HCT116 (cell line): ENCODE measurements at regions not wholly inside any gene's neighbourhood (a gene's known extent, or its start where the extent isn't known, plus 50 kb on each side); places are given as distances from the start of the nearest gene placed in this dataset.

Experiments used
- ATAC-seq: fragments of 200-7000 bp; cut with Tn5 transposase; 2 replicates; pipeline ENCODE4 v1.9.1; 2020; ENCODE audit warnings: mild to moderate bottlenecking, moderate library complexity
- BruUV-seq: library from RNA; stranded (reverse); fragments of 400-500 nt; replicated peaks from 2 replicates; lab custom pipeline; 2021; lab: Mats Ljungman, UMichigan
- CTCF ChIA-PET: fragments of 300-600 bp; sonication (Branson Sonifier 250); formaldehyde crosslinking; loops from one replicate; lab custom pipeline; 2021; ENCODE audit warnings: antibody characterized with exemption; lab: Charles Lee
- POLR2A ChIA-PET: fragments of 300-600, 350-600 bp; sonication (Branson Sonifier 250); formaldehyde crosslinking; loops from one replicate; lab custom pipeline; 2021; ENCODE audit warnings: antibody characterized with exemption; lab: Charles Lee
- RAD21 ChIA-PET, 2 experiments: fragments of 300-600 bp; sonication (Branson Sonifier 250); formaldehyde crosslinking; loops; one replicate each; lab custom pipeline; 2023; ENCODE audit warnings: low total read pairs in 2 of 2; ENCODE audit not compliant: uncharacterized antibody in 2 of 2, unreplicated experiment in 2 of 2, low non-redundant PET in 1 of 2; lab: Charles Lee
- DNase-seq: peaks from one replicate; pipeline ENCODE4 v3.0.0-alpha.2; 2010; ENCODE audit warnings: low read depth, low spot score
- H2AFZ ChIP-seq: fragments of 200-600 bp; shearing (Covaris generic), sonication (generic); 2 replicates; pipeline ENCODE4 v1.6.1; 2017; ENCODE audit warnings: low read depth, mixed run types, mixed read lengths, antibody characterized with exemption, low read length; ENCODE audit not compliant: poor library complexity, severe bottlenecking
- H3K27ac ChIP-seq: 2 replicates; pipeline ENCODE4 v1.5.1; 2012; ENCODE audit warnings: low read depth, low read length
- H3K27me3 ChIP-seq: fragments of 200-600 bp; sonication (generic); 2 replicates; pipeline ENCODE4 v1.6.1; 2016; ENCODE audit warnings: mixed run types, low read length, mixed read lengths; ENCODE audit not compliant: insufficient read depth
- H3K36me3 ChIP-seq, 2 experiments: fragments of 200-500 bp in 1 of 2; fragments of 200-600 bp in 1 of 2; sonication (Bioruptor generic) in 1 of 2; sonication (generic) in 1 of 2; 2 replicates each; pipeline versions ENCODE4 v1.5.1 to v1.6.1; 2014 to 2016; ENCODE audit warnings: low read length in 2 of 2, inconsistent platforms in 1 of 2, mixed read lengths in 1 of 2, mixed run types in 1 of 2; ENCODE audit not compliant: insufficient read depth in 2 of 2, control insufficient read depth in 1 of 2
- H3K4me1 ChIP-seq, 2 experiments: fragments of 200-600 bp in 1 of 2; sonication (generic) in 1 of 2; 2 replicates each; pipeline versions ENCODE4 v1.5.1 to v1.6.1; 2012 to 2017; ENCODE audit warnings: low read length in 2 of 2, inconsistent platforms in 1 of 2, mild to moderate bottlenecking in 1 of 2, mixed read lengths in 1 of 2, mixed run types in 1 of 2, moderate library complexity in 1 of 2; ENCODE audit not compliant: insufficient read depth in 2 of 2, control insufficient read depth in 1 of 2
- H3K4me2 ChIP-seq: fragments of 200-600 bp; sonication (generic); 2 replicates; pipeline ENCODE4 v1.6.1; 2017; ENCODE audit warnings: mixed run types, low read length, mixed read lengths
- H3K4me3 ChIP-seq, 2 experiments: fragments of 200-600 bp in 1 of 2; sonication (generic) in 1 of 2; replicated peaks in 1 of 2; 2 replicates each; pipeline ENCODE4 v1.5.1; 2011 to 2016; ENCODE audit warnings: low read length in 2 of 2, control low read depth in 1 of 2, low read depth in 1 of 2, mild to moderate bottlenecking in 1 of 2, mixed read lengths in 1 of 2, mixed run types in 1 of 2
- H3K79me2 ChIP-seq: fragments of 200-600 bp; sonication (generic); 2 replicates; pipeline ENCODE4 v1.6.1; 2017; ENCODE audit warnings: mild to moderate bottlenecking, mixed run types, low read length, moderate library complexity, mixed read lengths; ENCODE audit not compliant: insufficient read depth
- H3K9ac ChIP-seq: fragments of 200-600 bp; sonication (generic); 2 replicates; pipeline ENCODE4 v1.6.1; 2016; ENCODE audit warnings: low read length, mixed read lengths
- H3K9me2 ChIP-seq: fragments of 200-600 bp; sonication (generic), shearing (Covaris generic); 2 replicates; pipeline ENCODE4 v1.6.1; 2017; ENCODE audit warnings: mixed run types, mild to moderate bottlenecking, moderate library complexity; ENCODE audit not compliant: insufficient read depth
- H3K9me3 ChIP-seq, 2 experiments: fragments of 200-500 bp in 1 of 2; fragments of 200-600 bp in 1 of 2; sonication (Bioruptor generic) in 1 of 2; sonication (generic) in 1 of 2; 2 replicates each; pipeline ENCODE4 v1.6.1; 2014 to 2017; ENCODE audit warnings: low read length in 2 of 2, mixed read lengths in 2 of 2, inconsistent platforms in 1 of 2, low read depth in 1 of 2, mild to moderate bottlenecking in 1 of 2, mixed run types in 1 of 2, moderate library complexity in 1 of 2; ENCODE audit not compliant: control insufficient read depth in 1 of 2, insufficient read depth in 1 of 2
- H4K20me1 ChIP-seq: fragments of 200-600 bp; sonication (generic), shearing (Covaris generic); 2 replicates; pipeline ENCODE4 v1.6.1; 2017; ENCODE audit warnings: mixed run types, mild to moderate bottlenecking, moderate library complexity; ENCODE audit not compliant: insufficient read depth
- ATF3 ChIP-seq: IDR thresholded peaks from 2 replicates; pipeline ENCODE4 v1.6.1; 2012
- CEBPB ChIP-seq: IDR thresholded peaks from 2 replicates; pipeline ENCODE4 v1.6.1; 2012; ENCODE audit warnings: low read depth
- EGR1 ChIP-seq: IDR thresholded peaks from 2 replicates; pipeline ENCODE4 v1.6.1; 2012; ENCODE audit warnings: low read depth
- EZH2 ChIP-seq: fragments of 200-600 bp; sonication (generic); IDR thresholded peaks from 2 replicates; pipeline ENCODE4 v1.6.1; 2017; ENCODE audit warnings: antibody characterized with exemption, mixed run types
- EZH2phosphoT487 ChIP-seq: fragments of 200-600 bp; IDR thresholded peaks from 2 replicates; pipeline ENCODE4 v1.6.1; 2018; ENCODE audit warnings: antibody characterized with exemption, borderline replicate concordance
- FOSL1 ChIP-seq: IDR thresholded peaks from 2 replicates; pipeline ENCODE4 v1.6.1; 2012; ENCODE audit warnings: low read depth
- JUND ChIP-seq: IDR thresholded peaks from 2 replicates; pipeline ENCODE4 v1.6.1; 2012
- POLR2AphosphoS5 ChIP-seq: IDR thresholded peaks from 2 replicates; pipeline ENCODE4 v1.6.1; 2011; ENCODE audit warnings: mild to moderate bottlenecking, low read depth, low read length, moderate library complexity
- SIN3A ChIP-seq: IDR thresholded peaks from 2 replicates; pipeline ENCODE4 v1.6.1; 2012; ENCODE audit warnings: low read depth
- SRF ChIP-seq: IDR thresholded peaks from 2 replicates; pipeline ENCODE4 v1.6.1; 2012; ENCODE audit warnings: low read depth
- TCF7L2 ChIP-seq: IDR thresholded peaks from 2 replicates; pipeline ENCODE4 v1.7.0; 2011; ENCODE audit warnings: borderline replicate concordance, inconsistent platforms; ENCODE audit not compliant: insufficient read depth, insufficient read length; ENCODE audit errors: extremely low read depth
- YY1 ChIP-seq: IDR thresholded peaks from 2 replicates; pipeline ENCODE4 v1.6.1; 2011; ENCODE audit warnings: low read length, low read depth, moderate library complexity, mild to moderate bottlenecking; ENCODE audit not compliant: insufficient replicate concordance; ENCODE audit errors: extremely low read depth
- ZFX ChIP-seq: fragments of 450-650 bp; IDR thresholded peaks from 2 replicates; pipeline ENCODE4 v1.6.1; 2017
- ZNF274 ChIP-seq: fragments of 200-500 bp; sonication (Bioruptor generic); IDR thresholded peaks from 2 replicates; pipeline ENCODE4 v1.6.1; 2014; ENCODE audit warnings: mild to moderate bottlenecking, low read depth, low read length, inconsistent platforms
- intact Hi-C: fragments of 100-400 bp; cut with micrococcal nuclease; formaldehyde crosslinking; loops from 2 replicates; pipeline ENCODE4 v1.10.0; 2022
- TF ChIP-seq, protein P1 (sequence below): IDR thresholded peaks from 2 replicates; pipeline ENCODE4 v1.6.1; 2012; ENCODE audit warnings: low read depth
- TF ChIP-seq, protein P2 (sequence below): IDR thresholded peaks from 2 replicates; pipeline ENCODE4 v1.6.1; 2011; ENCODE audit warnings: mild to moderate bottlenecking, low read length, moderate library complexity; ENCODE audit not compliant: insufficient replicate concordance; ENCODE audit errors: extremely low read depth
- TF ChIP-seq, protein P3 (sequence below): IDR thresholded peaks from 2 replicates; pipeline ENCODE4 v1.6.1; 2012

DNA sequence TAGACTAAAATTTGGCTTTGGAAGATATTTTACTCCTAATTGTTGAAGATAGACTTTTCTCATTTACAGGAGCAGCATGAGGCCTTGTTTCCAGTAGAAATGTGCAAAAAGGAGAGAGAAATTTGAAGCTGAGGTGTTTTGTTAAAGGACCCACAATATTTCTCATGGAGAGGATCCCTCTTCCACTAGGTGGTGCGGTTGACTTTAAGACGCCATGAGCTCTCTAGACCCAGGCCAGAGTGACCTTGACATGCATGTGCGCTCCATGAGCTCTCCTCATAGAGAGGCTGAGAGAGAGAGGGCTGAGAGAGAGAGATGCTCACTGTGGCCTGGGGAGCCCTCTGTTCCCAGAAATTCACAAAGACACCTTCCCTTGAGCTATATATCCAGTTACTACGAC is 861.2 kb upstream of the EYS start (continued):
- TF ChIP-seq, protein P1, sequence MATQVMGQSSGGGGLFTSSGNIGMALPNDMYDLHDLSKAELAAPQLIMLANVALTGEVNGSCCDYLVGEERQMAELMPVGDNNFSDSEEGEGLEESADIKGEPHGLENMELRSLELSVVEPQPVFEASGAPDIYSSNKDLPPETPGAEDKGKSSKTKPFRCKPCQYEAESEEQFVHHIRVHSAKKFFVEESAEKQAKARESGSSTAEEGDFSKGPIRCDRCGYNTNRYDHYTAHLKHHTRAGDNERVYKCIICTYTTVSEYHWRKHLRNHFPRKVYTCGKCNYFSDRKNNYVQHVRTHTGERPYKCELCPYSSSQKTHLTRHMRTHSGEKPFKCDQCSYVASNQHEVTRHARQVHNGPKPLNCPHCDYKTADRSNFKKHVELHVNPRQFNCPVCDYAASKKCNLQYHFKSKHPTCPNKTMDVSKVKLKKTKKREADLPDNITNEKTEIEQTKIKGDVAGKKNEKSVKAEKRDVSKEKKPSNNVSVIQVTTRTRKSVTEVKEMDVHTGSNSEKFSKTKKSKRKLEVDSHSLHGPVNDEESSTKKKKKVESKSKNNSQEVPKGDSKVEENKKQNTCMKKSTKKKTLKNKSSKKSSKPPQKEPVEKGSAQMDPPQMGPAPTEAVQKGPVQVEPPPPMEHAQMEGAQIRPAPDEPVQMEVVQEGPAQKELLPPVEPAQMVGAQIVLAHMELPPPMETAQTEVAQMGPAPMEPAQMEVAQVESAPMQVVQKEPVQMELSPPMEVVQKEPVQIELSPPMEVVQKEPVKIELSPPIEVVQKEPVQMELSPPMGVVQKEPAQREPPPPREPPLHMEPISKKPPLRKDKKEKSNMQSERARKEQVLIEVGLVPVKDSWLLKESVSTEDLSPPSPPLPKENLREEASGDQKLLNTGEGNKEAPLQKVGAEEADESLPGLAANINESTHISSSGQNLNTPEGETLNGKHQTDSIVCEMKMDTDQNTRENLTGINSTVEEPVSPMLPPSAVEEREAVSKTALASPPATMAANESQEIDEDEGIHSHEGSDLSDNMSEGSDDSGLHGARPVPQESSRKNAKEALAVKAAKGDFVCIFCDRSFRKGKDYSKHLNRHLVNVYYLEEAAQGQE = no peak
- TF ChIP-seq SRF (no peak), SIN3A (no peak), ZFX (no peak), POLR2AphosphoS5 (no peak)
- TF ChIP-seq, protein P2, sequence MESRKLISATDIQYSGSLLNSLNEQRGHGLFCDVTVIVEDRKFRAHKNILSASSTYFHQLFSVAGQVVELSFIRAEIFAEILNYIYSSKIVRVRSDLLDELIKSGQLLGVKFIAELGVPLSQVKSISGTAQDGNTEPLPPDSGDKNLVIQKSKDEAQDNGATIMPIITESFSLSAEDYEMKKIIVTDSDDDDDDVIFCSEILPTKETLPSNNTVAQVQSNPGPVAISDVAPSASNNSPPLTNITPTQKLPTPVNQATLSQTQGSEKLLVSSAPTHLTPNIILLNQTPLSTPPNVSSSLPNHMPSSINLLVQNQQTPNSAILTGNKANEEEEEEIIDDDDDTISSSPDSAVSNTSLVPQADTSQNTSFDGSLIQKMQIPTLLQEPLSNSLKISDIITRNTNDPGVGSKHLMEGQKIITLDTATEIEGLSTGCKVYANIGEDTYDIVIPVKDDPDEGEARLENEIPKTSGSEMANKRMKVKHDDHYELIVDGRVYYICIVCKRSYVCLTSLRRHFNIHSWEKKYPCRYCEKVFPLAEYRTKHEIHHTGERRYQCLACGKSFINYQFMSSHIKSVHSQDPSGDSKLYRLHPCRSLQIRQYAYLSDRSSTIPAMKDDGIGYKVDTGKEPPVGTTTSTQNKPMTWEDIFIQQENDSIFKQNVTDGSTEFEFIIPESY = no peak

DNA sequence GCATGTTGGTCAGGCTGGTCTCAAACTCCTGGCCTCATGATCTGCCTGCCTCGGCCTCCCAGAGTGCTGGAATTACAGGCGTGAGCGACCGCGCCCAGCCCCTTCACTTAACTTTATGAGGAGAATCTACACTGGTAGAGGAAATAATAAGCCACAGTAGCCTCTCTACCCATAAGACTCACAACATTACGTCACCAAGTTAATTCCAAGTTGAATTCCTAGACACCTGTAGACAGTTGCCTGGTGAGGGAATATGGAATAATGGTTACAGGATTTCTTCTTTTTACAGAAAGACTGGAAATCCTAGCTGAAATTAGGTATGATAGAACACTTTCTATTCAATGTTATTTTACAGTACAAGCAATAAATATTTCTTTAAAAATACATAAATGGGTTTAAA is 854.5 kb upstream of the EYS start:
- no peak overlapping the region for H3K27ac ChIP-seq
- POLR2A ChIA-PET = no interaction called here
- H3K9me3 ChIP-seq = peaks cover 6 to 20% of the 10 kb centered on the region in 2 experiments; a peak in 2 of 4 replicates
- no peaks in the 10 kb centered on the region for H3K9me2 ChIP-seq
- H3K9ac ChIP-seq = no peak overlapping the region
- ATAC-seq (no peak), DNase-seq (no peak)
- CTCF ChIA-PET = no interaction called here
- no peaks in the 10 kb centered on the region for H3K36me3 ChIP-seq
- H3K4me3 ChIP-seq = no peak overlapping the region
- no peak overlapping the region for H3K4me2 ChIP-seq
- H3K27me3 ChIP-seq = no peaks in the 10 kb centered on the region
- no peaks in the 10 kb centered on the region for H3K4me1 ChIP-seq
- BruUV-seq = no TSS peak
- no peaks in the 10 kb centered on the region for H3K79me2 ChIP-seq
- RAD21 ChIA-PET = no interaction called here
- intact Hi-C loops = no loop called here
- H2AFZ ChIP-seq = no peak overlapping the region
- no peaks in the 10 kb centered on the region for H4K20me1 ChIP-seq
- no peak for TF ChIP-seq CEBPB
- TF ChIP-seq EGR1 = no peak
- TF ChIP-seq, protein P1 = no peak
- TF ChIP-seq EZH2 = no peak
- no peak for TF ChIP-seq YY1
- TF ChIP-seq TCF7L2 = no peak
- no peak for TF ChIP-seq ZFX
- no peak for TF ChIP-seq FOSL1
- no peak for TF ChIP-seq ATF3
- no peak for TF ChIP-seq EZH2phosphoT487
- TF ChIP-seq ZNF274 = no peak
- TF ChIP-seq, protein P3, sequence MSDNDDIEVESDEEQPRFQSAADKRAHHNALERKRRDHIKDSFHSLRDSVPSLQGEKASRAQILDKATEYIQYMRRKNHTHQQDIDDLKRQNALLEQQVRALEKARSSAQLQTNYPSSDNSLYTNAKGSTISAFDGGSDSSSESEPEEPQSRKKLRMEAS = no peak
- TF ChIP-seq SIN3A = no peak
- TF ChIP-seq JUND = no peak
